Stimulated activated naive CD4-positive, alpha-beta T cell treated with Interleukin-2 at 50 U/mL for 16 hours (primary cell): ENCODE measurements at regions not wholly inside any gene's neighbourhood (a gene's known extent, or its start where the extent isn't known, plus 50 kb on each side); places are given as distances from the start of the nearest gene placed in this dataset.

Experiments used
- DNase-seq: peaks from one replicate; lab custom pipeline; 2025; lab: John Stamatoyannopoulos, UW

DNA sequence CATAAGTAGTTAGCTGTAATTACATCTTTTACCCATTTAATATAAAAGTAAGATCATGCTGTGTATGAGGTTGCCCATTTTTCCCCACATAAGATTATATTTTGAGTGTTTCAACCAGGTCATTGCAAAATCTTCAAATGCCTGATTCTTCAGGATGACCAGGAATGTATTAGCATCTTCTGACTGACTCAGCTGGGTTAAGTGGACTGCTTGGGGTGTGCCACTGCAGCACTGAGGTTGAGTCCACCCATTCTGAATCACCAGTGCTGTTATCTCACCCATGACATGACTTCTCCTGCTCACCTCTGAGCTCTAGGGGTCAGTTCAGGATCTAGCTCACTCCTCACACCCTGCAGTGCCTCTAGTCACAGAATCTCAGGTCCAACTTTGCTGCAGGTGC, 576.7 kb upstream of the ZEB2 start:
- DNase-seq, result no peak

DNA sequence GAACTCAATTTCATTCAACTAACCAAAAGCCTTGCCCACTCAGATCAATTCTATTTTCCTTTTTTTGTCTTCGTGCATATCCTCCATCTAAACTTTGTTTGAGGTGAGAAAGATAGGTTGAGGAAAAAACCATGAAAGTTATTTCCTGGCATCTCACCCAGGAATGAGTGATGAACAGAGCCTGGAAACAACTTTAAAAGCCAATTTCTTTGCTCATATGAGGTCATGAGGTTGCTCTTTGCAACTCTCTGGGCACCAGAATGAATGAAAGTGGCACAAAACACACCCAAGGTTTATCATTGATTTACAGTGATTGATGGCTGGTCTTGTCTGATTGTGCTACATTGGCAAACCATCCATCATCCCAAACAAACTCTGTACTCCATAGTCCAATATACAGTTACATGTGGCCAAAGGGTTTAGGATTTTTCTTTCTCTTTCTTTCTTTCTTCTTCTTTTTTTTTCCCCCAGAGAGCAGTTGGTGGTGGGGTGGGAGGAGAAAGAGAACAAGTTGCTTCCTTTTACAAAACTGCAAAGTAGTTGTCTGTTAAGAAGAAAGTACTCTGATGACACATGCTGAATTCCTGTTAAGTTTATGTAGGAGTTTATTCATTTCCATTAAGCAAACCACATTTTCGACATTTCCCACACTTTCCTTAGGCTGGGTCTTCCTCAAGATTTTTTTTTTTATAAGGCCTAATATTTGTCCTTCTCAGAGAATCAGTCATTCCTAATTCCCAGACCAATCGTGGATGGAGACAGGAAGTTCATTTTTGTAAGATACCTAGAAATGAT, 575.9 kb upstream of the ZEB2 start:
- no peak for DNase-seq

DNA sequence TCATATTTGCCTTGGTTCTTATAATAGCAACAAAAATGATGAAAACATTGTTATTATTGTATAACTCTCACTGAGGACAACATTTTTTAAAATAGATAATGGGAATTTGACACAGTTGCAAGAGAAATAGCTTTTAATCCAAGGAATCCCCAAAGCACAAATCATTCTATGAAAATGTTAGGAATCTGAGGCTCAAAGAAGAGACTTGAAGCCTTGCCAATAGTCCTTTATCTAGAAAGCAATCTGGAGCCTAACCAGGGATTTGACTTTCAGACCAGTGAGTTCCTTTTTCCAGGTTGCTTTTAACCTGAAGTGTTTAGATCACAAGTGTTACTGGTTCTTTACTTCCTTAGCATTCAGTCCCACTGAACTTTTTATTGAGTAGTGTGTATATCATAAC, 574.5 kb upstream of the ZEB2 start:
- DNase-seq, result no peak

DNA sequence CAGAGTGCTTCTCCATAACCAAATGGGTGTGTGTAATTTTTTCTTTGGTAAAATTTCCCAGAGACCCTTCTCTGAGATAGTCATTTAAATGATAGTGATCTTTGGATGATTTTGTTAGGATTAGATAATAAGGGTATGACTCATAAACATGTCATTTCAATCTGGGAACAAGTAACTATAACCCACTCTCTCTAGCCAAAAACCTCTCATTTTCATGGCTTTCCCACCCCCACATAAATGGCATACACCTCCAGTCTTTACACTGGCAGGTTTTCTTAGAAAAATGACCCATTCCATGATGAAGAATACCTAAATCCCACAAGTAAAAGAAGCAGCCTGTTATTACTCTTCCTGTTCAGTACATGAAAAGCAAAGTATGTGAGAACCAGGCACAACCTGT, 572.0 kb upstream of the ZEB2 start:
- DNase-seq, result no peak

DNA sequence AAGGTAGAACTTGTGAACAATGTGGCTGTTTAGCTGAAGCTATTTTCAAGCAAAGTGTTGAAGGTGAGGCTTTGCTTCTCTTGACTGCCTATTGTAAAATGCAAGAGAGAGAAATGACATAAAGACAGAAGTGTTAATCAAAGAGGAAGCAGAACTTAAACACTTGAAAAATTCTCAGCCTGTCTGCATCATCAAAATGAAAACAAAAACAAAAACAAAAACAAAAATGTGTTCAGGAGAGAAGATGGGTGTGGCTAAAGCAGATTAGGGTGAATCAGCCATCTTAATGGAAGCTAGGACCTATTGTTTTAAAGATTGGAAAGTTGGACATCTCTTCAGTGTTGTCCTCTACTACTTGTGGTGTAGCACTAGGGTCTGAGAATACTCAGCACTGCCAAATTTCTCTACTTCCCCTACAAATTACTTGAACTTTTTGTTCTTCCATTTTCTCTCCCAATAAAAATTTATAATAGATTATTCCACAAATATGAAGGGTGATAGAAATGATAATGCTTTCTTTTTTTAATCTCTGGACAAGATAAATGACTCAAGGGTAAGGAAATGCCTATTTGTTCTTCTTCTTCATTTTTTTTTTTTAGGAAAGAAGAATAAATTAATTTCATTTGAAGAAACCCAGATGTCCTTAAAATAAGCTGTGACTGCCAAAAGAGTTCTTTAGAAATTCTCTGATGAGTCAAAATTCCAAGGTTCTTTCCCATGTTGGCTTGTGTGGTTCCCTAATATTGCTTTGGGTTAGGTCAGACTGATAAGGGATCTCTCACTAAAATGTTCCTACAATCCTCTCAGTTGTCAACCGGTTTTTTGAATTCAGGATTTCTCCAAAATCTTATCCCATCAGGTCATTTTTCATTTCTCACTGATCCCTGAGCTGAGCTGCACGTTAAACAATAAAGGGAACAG, 571.2 kb upstream of the ZEB2 start:
- DNase-seq, result no peak

DNA sequence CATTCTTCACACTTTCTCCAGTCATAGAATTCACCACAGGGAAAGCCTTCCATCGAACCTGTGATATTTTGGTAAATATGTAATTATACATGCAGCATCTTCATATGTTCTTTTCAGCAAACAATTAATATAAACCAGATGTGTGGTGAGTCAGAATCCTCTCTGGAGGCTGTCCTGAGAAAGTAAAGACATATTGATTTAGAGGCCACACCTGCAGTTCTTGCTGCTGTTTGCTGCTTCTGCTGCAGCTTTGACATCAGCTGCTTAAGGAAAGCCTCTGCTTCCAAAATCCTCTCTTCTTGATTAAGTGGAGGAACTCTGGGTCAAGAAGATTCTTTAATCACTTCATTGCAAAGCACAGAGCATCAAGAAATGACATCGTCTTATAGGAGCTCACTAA, 568.8 kb upstream of the ZEB2 start:
- DNase-seq, result no peak

DNA sequence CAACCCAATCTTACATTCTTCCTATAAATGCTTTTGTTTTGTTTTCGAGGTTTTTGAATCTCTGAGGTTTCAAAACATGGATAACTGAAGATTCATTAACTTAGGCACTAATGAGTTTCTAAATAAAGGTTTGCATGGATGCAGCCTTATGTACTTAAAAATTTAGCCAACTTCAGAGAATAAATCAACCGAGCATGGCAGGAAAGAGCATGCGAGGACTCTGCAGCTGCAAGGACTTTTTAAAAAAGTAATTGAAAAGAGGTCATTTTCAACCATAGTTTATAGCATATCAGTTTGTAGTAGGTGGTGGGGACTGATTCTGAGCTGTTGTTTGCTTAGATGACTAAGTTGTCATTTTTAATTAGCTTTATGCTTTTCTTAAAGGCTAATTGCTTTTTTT, 567.0 kb upstream of the ZEB2 start:
- DNase-seq, result no peak

DNA sequence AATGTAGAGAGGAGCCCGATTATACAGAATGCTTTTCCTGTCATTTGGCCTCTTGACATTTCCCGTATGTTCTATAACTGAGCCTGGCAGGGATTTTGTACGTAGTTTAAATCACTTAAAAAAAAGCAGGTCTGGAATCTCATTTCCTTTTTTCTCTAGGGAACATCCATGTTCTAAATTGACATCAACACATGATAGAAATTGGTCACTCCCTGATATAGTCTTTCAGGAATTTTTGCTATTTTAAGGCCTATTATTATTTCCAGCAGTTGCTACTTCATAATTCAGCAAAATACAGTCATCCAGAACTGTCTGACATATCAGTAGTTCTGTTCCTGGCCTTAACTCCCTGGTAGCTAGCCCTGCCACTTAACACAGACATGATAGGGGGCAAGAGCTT, 565.7 kb upstream of the ZEB2 start:
- no peak for DNase-seq

DNA sequence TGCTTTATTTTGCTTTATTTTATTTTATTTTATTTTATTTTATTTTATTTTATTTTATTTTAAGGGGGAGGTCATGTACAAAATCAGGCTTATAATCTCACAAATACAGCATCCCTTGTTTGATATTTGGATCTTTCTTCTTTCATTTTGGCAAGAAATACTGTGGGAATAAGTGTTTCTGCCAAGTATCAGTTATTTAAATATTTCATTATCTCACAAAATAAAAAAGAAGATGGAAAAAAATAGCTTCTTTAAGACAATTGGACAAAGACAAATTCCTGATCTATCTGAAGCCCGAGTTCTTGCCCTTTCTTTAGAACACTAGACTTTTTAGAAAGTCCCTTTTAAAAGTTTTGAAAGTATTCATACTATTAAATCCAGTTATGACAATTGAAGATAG, 560.5 kb upstream of the ZEB2 start:
- DNase-seq, result no peak

DNA sequence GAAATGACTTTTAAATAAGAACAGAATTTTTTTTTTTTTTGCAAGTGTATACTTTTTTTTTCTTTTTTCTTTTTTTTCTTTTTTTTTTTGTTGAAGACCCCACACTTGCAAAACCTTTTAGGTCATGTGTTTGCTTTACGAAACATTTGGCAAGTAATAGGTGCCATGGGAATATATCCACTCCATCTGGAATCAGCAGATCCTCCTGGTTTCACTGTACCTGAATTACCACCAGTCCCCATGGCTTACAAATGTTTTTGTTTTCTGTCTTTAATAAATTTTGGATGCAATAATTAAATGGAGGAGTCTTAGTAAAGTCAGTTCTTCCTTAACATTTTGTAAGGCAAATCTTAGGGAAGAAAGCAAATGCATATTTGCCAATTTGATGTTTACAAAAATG, 559.7 kb upstream of the ZEB2 start:
- no peak for DNase-seq

DNA sequence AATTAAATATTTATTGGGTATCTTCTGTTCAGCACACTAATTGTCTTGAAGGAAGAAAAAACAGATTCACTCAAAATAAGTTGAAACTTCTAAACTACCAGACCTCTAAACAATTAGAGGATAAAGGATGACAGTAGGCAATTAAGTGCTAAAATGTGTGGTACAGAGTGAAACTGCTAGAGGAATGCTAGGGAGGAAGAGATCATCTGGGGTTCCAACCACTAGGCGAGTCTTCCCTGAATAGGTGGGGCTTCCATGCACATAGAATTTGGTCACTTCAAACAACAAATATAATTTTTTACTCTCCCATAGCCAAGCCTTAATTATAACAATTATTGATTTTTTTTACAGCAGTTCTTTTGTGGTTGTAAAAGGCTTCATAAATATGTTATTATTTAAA, 559.0 kb upstream of the ZEB2 start:
- DNase-seq, result no peak

DNA sequence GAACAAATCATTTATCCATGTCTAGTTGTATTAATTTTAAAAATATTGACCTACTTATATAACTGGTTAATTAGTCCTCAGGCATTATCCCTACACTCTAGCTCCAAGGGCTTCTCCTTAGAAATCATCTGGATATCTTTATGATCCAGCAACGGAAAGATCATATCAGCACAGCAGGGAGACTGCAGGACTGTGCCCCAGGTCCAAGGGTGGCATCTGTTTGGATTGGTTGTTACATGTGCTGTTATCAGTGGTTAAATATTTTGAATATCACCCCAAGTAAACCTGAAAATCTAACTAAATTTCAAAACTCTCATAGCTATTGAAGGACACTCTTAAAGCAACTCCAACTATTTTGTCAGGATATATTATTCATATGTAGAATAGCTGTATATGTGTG, 556.2 kb upstream of the ZEB2 start:
- DNase-seq, result no peak

DNA sequence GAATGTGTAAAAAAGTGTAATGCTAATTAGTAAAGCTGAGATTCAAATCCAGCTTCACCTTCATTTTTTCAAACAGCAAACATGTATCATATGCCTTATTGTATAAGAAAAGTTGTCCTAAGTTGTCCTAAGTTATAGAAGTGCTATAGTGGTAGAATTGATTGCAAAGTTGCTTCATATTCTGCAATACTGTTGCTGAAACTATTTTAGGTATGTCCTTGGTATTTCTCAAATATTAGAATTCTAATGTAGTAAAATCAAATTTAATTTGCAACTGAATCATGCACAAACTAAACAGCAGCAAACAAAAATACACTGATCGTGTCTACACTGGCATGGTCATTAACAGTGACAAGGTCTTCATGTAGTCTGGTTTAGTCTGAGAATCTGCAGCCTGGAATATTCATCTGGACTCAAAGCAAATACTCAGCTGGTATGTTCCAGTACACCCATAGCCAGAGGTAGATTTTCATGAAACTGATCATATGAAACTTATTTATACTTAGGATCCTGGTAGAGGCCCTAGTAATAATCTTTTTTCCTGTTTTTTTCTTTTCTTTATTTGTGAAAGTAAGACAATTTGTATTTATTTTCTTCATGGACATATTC, 555.6 kb upstream of the ZEB2 start:
- DNase-seq, result no peak

DNA sequence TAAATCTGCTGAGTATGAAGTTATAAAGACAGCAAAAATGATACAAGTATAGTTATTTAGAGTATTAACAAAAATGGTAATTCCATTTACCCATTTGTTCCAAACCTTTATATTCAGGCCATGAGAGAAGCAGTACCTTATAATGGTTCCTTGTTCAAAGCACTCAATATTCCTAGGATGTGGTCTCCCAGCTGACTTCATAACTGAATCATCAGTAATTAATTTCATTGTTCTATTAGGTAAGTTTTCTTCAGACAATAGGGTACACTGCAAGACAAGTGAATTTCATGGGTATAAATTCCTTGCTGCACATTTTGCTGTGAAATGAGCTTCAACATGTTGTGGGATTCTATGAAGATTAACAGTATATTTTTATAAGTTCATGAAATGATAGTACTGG, 550.8 kb upstream of the ZEB2 start:
- DNase-seq, result no peak

DNA sequence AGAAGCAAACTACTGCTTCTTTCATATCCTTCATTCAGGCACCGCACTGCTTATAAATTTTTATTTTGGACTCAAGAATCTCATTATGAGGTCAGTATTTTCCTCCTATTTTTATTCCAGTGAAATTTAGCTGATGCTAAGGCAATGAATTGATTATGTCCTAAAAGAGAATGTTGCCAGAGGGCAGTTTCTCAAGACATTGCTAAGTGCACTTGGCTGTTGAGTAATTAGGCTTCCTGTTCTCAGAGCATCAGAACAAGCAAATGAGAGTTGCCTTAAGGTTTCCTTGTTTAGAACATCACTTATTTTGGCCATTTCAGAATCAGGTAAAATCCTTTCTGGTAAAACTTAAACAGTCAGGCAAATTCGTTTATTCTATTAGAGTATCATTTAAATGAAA, 548.6 kb upstream of the ZEB2 start:
- no peak for DNase-seq

DNA sequence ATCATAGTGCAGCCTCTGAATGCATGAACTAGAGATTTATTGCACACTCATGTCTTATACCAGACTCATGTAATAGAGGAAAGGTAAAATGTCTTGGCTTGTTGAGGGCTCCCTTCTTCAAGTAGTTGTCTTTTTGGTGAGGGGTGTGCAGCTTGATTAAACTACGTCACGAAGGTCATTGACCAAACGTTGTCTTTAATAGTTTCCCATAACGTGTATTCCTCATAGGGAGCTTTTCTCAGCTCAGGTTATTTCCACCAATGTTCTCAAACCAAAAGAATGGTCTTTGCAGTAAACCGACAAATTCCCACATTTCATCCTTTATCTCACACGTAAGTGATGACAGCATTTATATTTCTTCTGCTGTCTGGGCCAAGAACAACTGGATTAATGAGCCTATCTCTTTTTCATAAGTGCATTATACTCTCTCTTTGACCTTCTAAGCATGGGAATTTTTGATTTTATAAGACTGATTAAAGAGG, 547.7 kb upstream of the ZEB2 start:
- no peak for DNase-seq

DNA sequence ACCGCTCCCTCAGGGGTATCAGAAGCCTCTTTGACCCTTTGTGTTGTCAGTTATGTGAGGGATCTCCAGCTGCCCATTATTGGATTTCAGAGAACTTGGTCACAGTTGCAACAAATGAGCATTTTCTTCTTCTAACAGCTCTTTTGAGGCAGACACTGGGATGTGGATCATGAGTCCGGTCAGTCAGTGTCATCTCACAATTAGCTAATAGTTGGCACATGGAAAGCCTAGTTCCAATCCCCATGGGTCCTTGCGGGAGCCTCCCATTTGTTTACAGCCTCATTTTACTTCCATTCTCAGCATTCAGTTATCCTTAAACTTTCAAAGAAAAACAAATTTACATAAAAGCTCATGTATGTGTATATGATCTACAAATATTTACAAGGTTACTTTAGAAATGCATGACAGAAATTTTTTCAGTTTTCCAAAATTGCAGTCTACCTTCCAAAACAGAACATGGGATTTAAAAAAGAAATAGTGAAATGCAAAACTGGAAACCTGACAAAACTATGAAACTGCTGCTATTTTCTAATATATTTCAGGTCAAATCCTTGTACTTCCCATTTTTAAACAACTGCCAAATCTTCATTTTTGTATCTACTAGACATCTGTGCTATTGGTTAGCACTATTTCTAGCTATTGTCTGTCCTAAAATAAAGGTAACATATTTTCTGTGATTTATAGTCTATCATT, 547.1 kb upstream of the ZEB2 start:
- no peak for DNase-seq

DNA sequence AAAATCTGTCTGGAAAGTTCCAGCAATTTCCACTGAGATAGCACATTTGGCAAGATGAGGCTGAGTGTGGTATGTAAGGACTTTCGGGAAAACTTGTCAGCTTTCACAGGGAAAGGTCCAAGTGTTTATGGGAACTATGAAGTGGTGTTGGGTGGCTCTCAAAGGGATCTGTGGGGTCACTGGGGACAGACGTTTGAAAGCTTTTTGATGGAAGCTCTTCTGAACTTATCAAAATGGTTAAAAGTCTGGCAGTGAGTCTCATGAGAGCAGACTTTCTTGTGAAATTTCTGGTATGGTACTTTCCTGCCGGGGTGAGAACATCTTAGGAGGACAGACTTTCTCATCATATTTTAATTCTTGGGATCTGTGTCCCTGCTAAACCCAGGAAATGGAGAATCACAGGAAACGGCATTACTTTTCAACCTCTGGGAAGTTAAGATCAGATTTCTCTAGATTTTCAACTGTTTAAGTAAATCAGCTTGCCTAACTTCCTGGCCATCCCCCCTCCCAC, 546.3 kb upstream of the ZEB2 start:
- no peak for DNase-seq

DNA sequence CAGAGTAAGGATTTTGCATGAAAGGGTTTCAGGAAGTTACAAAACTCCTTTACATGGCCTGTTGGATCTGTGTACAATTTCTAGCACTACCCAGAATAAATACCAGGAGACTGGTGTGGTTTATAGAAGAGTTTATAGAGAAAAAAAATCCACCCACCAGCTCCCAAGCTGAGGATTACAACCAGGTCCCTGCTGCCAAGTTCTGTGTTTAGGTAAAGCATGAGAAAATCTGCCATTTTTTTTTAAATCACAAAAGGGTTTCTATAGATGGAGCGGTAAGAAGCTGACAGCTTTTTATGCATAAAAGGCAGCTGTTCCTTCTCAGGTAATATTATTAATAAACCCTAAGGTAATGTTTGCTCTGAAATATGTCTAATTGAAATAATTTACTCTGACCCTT, 545.4 kb upstream of the ZEB2 start:
- DNase-seq, result no peak

DNA sequence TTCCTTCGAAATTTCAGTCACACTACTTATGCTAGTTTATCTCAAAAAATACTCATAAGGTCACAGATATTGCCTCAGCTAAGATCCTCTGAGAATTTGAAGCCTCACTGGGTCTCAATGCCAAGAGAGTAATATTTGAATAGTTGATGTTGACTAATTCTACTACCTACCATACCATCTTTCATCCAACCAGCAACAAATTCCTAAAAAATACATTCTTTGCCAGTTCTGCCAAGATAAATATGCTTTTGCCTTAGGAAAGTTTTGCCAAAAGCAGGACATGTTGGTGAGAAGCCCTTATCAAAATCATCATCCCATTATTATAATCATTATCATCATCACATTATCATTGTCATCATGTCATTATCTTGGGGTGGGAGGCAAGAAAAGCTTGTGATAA, 544.6 kb upstream of the ZEB2 start:
- DNase-seq, result no peak

DNA sequence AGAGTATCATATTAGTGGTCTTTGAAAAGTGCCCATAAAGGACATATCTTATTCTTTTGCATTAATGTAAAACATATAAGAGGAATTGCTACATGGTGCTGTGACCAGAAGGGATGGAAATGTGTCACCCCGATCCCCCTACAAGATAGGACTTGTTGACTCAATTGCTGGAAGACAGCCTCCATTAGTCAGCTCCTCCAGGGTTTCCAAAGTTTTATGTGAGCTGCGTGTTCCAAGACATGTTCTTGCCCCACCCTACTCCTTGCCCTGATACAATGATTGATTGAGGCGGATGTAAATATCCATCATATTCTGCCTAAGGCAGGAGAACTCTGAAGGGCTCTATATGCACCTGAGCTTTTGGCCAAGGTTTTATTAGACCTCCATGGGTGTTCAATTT, 541.0 kb upstream of the ZEB2 start:
- no peak for DNase-seq

DNA sequence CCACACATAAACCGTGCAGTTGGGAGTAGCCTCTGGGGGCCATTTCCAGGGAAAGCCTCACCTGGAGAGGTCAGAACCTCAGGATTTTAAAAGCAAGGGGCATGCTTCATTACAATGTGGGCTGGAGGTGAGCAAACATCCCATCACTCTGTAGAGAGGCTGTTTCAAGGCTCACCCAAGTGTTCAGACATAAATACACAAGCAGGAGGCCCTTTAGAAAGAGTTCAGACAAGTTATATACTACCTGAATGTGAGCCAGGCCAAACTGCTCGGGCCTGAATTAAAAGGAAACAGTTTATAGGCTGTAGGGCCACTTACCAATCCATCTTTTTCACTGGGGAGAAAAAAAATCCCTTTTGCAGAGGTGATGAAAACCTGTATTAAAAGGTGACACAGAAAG, 540.0 kb upstream of the ZEB2 start:
- no peak for DNase-seq
